SK-N-SH treated with all-trans-retinoic acid at 6 μM for 48 hours (cell line): ENCODE measurements at regions not wholly inside any gene's neighbourhood (a gene's known extent, or its start where the extent isn't known, plus 50 kb on each side); places are given as distances from the start of the nearest gene placed in this dataset.
A peak's percentile ranks its signal among the peaks of the same experiment; 100 is the strongest.

Experiments used
- ATAC-seq: fragments of 200-7000 bp; cut with Tn5 transposase; 3 replicates; pipeline ENCODE4 v1.9.1; 2020; ENCODE audit warnings: mild to moderate bottlenecking, moderate library complexity
- ARNTL ChIP-seq: fragments of 450-650 bp; formaldehyde crosslinking; IDR thresholded peaks from 2 replicates; pipeline ENCODE4 v1.5.0; 2020; ENCODE audit warnings: low read depth, mild to moderate bottlenecking, moderate library complexity, borderline replicate concordance
- CREB5 ChIP-seq: fragments of 250-450 bp; sonication (Bioruptor Pico); IDR thresholded peaks from 2 replicates; pipeline ENCODE4 v1.5.1; 2020; ENCODE audit warnings: low read depth, mild to moderate bottlenecking, moderate library complexity
- CSDC2 ChIP-seq: fragments of 250-450 bp; sonication (Bioruptor Pico); IDR thresholded peaks from 2 replicates; pipeline ENCODE4 v1.5.0; 2020; ENCODE audit warnings: mild to moderate bottlenecking, moderate library complexity
- CSRNP3 ChIP-seq: fragments of 250-450 bp; sonication (Bioruptor Pico); IDR thresholded peaks from 2 replicates; pipeline ENCODE4 v1.5.1; 2021; ENCODE audit warnings: mild to moderate bottlenecking, moderate library complexity
- ESRRG ChIP-seq: fragments of 250-450 bp; sonication (Bioruptor Pico); IDR thresholded peaks from 2 replicates; pipeline ENCODE4 v1.6.1; 2021; ENCODE audit warnings: mild to moderate bottlenecking
- GLIS3 ChIP-seq: fragments of 250-450 bp; sonication (Bioruptor Pico); IDR thresholded peaks from 2 replicates; pipeline ENCODE4 v1.5.0; 2020; ENCODE audit warnings: mild to moderate bottlenecking, moderate library complexity
- ISL1 ChIP-seq: fragments of 250-450 bp; sonication (Bioruptor Pico); IDR thresholded peaks from 2 replicates; pipeline ENCODE4 v2.1.2; 2022; ENCODE audit warnings: mild to moderate bottlenecking, moderate library complexity
- OSR1 ChIP-seq: fragments of 250-450 bp; sonication (Bioruptor Pico); IDR thresholded peaks from 2 replicates; pipeline ENCODE4 v1.8.0; 2022; ENCODE audit warnings: moderate library complexity, mild to moderate bottlenecking, inconsistent platforms
- PATZ1 ChIP-seq: fragments of 250-450 bp; sonication (Bioruptor Pico); IDR thresholded peaks from 2 replicates; pipeline ENCODE4 v1.8.0; 2020; ENCODE audit warnings: mild to moderate bottlenecking, moderate library complexity, borderline replicate concordance
- POU6F1 ChIP-seq: fragments of 250-450 bp; sonication (Bioruptor Pico); IDR thresholded peaks from 2 replicates; pipeline ENCODE4 v1.8.0; 2021; ENCODE audit warnings: low read depth, mild to moderate bottlenecking, moderate library complexity, borderline replicate concordance
- PPARA ChIP-seq: fragments of 250-450 bp; sonication (Bioruptor Pico); IDR thresholded peaks from 2 replicates; pipeline ENCODE4 v1.5.0; 2020; ENCODE audit warnings: mild to moderate bottlenecking, borderline replicate concordance
- TCF4 ChIP-seq: fragments of 250-450 bp; sonication (Bioruptor Pico); IDR thresholded peaks from 2 replicates; pipeline ENCODE4 v1.8.0; 2021; ENCODE audit warnings: mild to moderate bottlenecking, moderate library complexity, borderline replicate concordance
- TSHZ2 ChIP-seq: fragments of 250-450 bp; sonication (Bioruptor Pico); IDR thresholded peaks from 2 replicates; pipeline ENCODE4 v1.5.0; 2020; ENCODE audit warnings: mild to moderate bottlenecking, moderate library complexity
- ZC3H10 ChIP-seq: fragments of 250-450 bp; sonication (Bioruptor Pico); IDR thresholded peaks from 2 replicates; pipeline ENCODE4 v1.5.1; 2021; ENCODE audit warnings: mild to moderate bottlenecking, moderate library complexity
- ZFP3 ChIP-seq: fragments of 250-450 bp; sonication (Bioruptor Pico); IDR thresholded peaks from 2 replicates; pipeline ENCODE4 v1.5.0; 2020; ENCODE audit warnings: mild to moderate bottlenecking, moderate library complexity
- ZFP30 ChIP-seq: fragments of 450-650 bp; formaldehyde crosslinking; IDR thresholded peaks from 2 replicates; pipeline ENCODE4 v1.5.0; 2022; ENCODE audit warnings: mild to moderate bottlenecking, moderate library complexity
- ZNF565 ChIP-seq: fragments of 450-650 bp; formaldehyde crosslinking; conservative IDR thresholded peaks from 2 replicates; pipeline ENCODE4 v1.5.0; 2020; ENCODE audit warnings: low read depth, mild to moderate bottlenecking, moderate library complexity
- ZNF8 ChIP-seq: fragments of 450-650 bp; formaldehyde crosslinking; IDR thresholded peaks from 2 replicates; pipeline ENCODE4 v1.5.0; 2020; ENCODE audit warnings: mild to moderate bottlenecking, moderate library complexity

- no peak for TF ChIP-seq CSDC2 (CRISPR knock-in tag)
- TF ChIP-seq OSR1 (CRISPR knock-in tag), result no peak
- no peak for TF ChIP-seq ZFP3 (CRISPR knock-in tag)
- ATAC-seq, result no peak
Observed at GRCh38 chr18:34315591-34316352, 91.1 kb upstream of the NOL4 start.

GRCh38 chr18:34320267-34320666 lies 95.6 kb upstream of the NOL4 start:
- ATAC-seq, result no peak
- no peak for TF ChIP-seq ZNF8 (CRISPR knock-in tag)
- no peak for TF ChIP-seq TCF4 (CRISPR knock-in tag)
- no peak for TF ChIP-seq POU6F1 (CRISPR knock-in tag)
- no peak for TF ChIP-seq CSRNP3
- no peak for TF ChIP-seq ARNTL (CRISPR knock-in tag)
- no peak for TF ChIP-seq GLIS3 (CRISPR knock-in tag)

GRCh38 chr18:34321066-34321465 lies 96.4 kb upstream of the NOL4 start:
- TF ChIP-seq CREB5 (no peak), ESRRG (CRISPR knock-in tag) (no peak), ZNF8 (CRISPR knock-in tag) (no peak), TCF4 (CRISPR knock-in tag) (no peak), OSR1 (CRISPR knock-in tag) (no peak), ZC3H10 (CRISPR knock-in tag) (no peak), ZNF565 (CRISPR knock-in tag) (no peak), TSHZ2 (no peak)
- no peak for ATAC-seq

- ATAC-seq, result peak; percentile 81; the same call in 2 of the 3 replicates
- TF ChIP-seq POU6F1 (CRISPR knock-in tag), result no peak
Observed at GRCh38 chr18:34322365-34323289, 97.9 kb upstream of the NOL4 start.

GRCh38 chr18:34329840-34330239 lies 105.1 kb upstream of the NOL4 start:
- ATAC-seq, result no peak
- TF ChIP-seq GLIS3 (CRISPR knock-in tag) (no peak), POU6F1 (CRISPR knock-in tag) (no peak), ZNF565 (CRISPR knock-in tag) (no peak), OSR1 (CRISPR knock-in tag) (no peak), ZFP30 (CRISPR knock-in tag) (no peak), CSDC2 (CRISPR knock-in tag) (no peak), ZNF8 (CRISPR knock-in tag) (no peak), ISL1 (CRISPR knock-in tag) (no peak), ARNTL (CRISPR knock-in tag) (no peak), TCF4 (CRISPR knock-in tag) (no peak), PATZ1 (CRISPR knock-in tag) (no peak), PPARA (CRISPR knock-in tag) (no peak)
